Choroid plexus epithelial cell (primary cell): ENCODE measurements at regions not wholly inside any gene's neighbourhood (a gene's known extent, or its start where the extent isn't known, plus 50 kb on each side); places are given as distances from the start of the nearest gene placed in this dataset.

Experiments
- DNase-seq: peaks from one replicate; pipeline ENCODE4 v3.0.0-alpha.2; 2010; ENCODE audit warnings: low read depth
- H3K4me3 ChIP-seq: 2 replicates; pipeline ENCODE4 v1.5.1; 2011; ENCODE audit warnings: low read depth, mild to moderate bottlenecking, control low read depth, low read length, moderate library complexity
- CTCF ChIP-seq: conservative IDR thresholded peaks from 2 replicates; pipeline ENCODE4 v1.5.1; 2011; ENCODE audit warnings: low read depth, mild to moderate bottlenecking, control low read depth, inconsistent platforms, low read length, moderate library complexity

GRCh38 chr3:106013971-106014370 is 145.2 kb upstream of the CBLB start:
- TF ChIP-seq CTCF, result no peak
- peak; percentile 87 for DNase-seq
- no peak overlapping the region for H3K4me3 ChIP-seq

GRCh38 chr3:106014518-106014917 is 145.7 kb upstream of the CBLB start:
- no peak for TF ChIP-seq CTCF
- H3K4me3 ChIP-seq, result no peak overlapping the region
- no peak for DNase-seq

- no peak for DNase-seq
- TF ChIP-seq CTCF, result no peak
- H3K4me3 ChIP-seq, result no peak overlapping the region
Measured at GRCh38 chr3:106014971-106015370, 146.2 kb upstream of the CBLB start.

GRCh38 chr3:106018102-106018501 is 149.3 kb upstream of the CBLB start:
- no peak overlapping the region for H3K4me3 ChIP-seq
- DNase-seq, result no peak
- no peak for TF ChIP-seq CTCF

GRCh38 chr3:106018929-106019550 is 150.2 kb upstream of the CBLB start:
- DNase-seq, result no peak
- H3K4me3 ChIP-seq, result no peak overlapping the region
- TF ChIP-seq CTCF, result no peak

- TF ChIP-seq CTCF, result no peak
- H3K4me3 ChIP-seq, result no peak overlapping the region
- DNase-seq, result no peak
Measured at GRCh38 chr3:106022913-106023312, 154.1 kb upstream of the CBLB start.

GRCh38 chr3:106025151-106025722 is 156.4 kb upstream of the CBLB start:
- DNase-seq, result peak; percentile 53
- no peak overlapping the region for H3K4me3 ChIP-seq
- TF ChIP-seq CTCF, result no peak
